H1 (cell line): ENCODE measurements at regions not wholly inside any gene's neighbourhood (a gene's known extent, or its start where the extent isn't known, plus 50 kb on each side); places are given as distances from the start of the nearest gene placed in this dataset.

Experiments
- CTCF ChIA-PET: fragments of 300-600 bp; sonication (Branson Sonifier 250); formaldehyde crosslinking; loops from one replicate; lab custom pipeline; 2021; ENCODE audit not compliant: partially characterized antibody; lab: Charles Lee
- POLR2A ChIA-PET: fragments of 300-600 bp; sonication (Branson Sonifier 250); formaldehyde crosslinking; loops from one replicate; lab custom pipeline; 2021; ENCODE audit warnings: inconsistent platforms; ENCODE audit not compliant: partially characterized antibody; lab: Charles Lee
- DNase-seq, 2 experiments: peaks; one replicate each; pipeline versions ENCODE4 v3.0.0 to v3.0.0-alpha.2; 2010 to 2022; ENCODE audit warnings: low spot score in 2 of 2, low read depth in 1 of 2, mixed read lengths in 1 of 2
- FAIRE-seq: peaks from 2 replicates; lab custom pipeline; 2011; peaks lifted over from hg19 to GRCh38; lab: Jason Lieb, UNC
- H2AFZ ChIP-seq: 2 replicates; pipeline ENCODE4 v1.8.1; 2012; ENCODE audit warnings: low read length, inconsistent platforms
- H2AK5ac ChIP-seq: 2 replicates; pipeline ENCODE4 v1.6.1; 2013; ENCODE audit warnings: low read depth, low read length
- H2BK120ac ChIP-seq: replicated peaks from 2 replicates; pipeline ENCODE3; 2013; ENCODE audit warnings: low read depth, low read length, inconsistent platforms
- H2BK12ac ChIP-seq: 2 replicates; pipeline ENCODE4 v1.6.1; 2013; ENCODE audit warnings: low read depth, low read length
- H2BK15ac ChIP-seq: 2 replicates; pipeline ENCODE4 v1.6.1; 2013; ENCODE audit warnings: low read length
- H2BK20ac ChIP-seq: 2 replicates; pipeline ENCODE4 v1.6.1; 2013; ENCODE audit warnings: low read length
- H2BK5ac ChIP-seq: 2 replicates; pipeline ENCODE4 v1.6.1; 2013; ENCODE audit warnings: low read depth, low read length
- H3K14ac ChIP-seq: 2 replicates; pipeline ENCODE4 v1.6.1; 2013; ENCODE audit warnings: inconsistent platforms; ENCODE audit not compliant: insufficient read length
- H3K18ac ChIP-seq: 2 replicates; pipeline ENCODE4 v1.6.1; 2013; ENCODE audit warnings: low read length; ENCODE audit errors: extremely low read depth
- H3K23ac ChIP-seq: 2 replicates; pipeline ENCODE4 v1.6.1; 2013; ENCODE audit warnings: inconsistent platforms; ENCODE audit not compliant: insufficient read length
- H3K23me2 ChIP-seq: 2 replicates; pipeline ENCODE4 v1.6.1; 2013; ENCODE audit warnings: low read depth, low read length
- H3K27ac ChIP-seq: 2 replicates; pipeline ENCODE4 v1.6.1; 2011; ENCODE audit warnings: low read depth, low read length, inconsistent platforms
- H3K27me3 ChIP-seq, 4 experiments: replicated peaks in 1 of 4; 1 replicate in 1 of 4; 2 replicates in 3 of 4; pipeline versions ENCODE4 v1.6.1 to v1.8.1; 2011 to 2013; ENCODE audit warnings: low read length in 3 of 4, mild to moderate bottlenecking in 3 of 4, inconsistent platforms in 2 of 4, mixed read lengths in 2 of 4, moderate library complexity in 1 of 4; ENCODE audit not compliant: control insufficient read depth in 3 of 4, insufficient read depth in 3 of 4; ENCODE audit errors: extremely low read depth in 1 of 4
- H3K36me3 ChIP-seq, 4 experiments: 2 replicates each; pipeline versions ENCODE4 v1.6.1 to v1.8.1; 2011 to 2013; ENCODE audit warnings: mild to moderate bottlenecking in 4 of 4, low read length in 3 of 4, moderate library complexity in 2 of 4, control low read depth in 1 of 4, inconsistent platforms in 1 of 4; ENCODE audit not compliant: insufficient read depth in 4 of 4, control insufficient read depth in 2 of 4
- H3K4ac ChIP-seq: replicated peaks from 2 replicates; pipeline ENCODE3; 2013; ENCODE audit warnings: low read length, low read depth, mixed read lengths, inconsistent platforms; ENCODE audit not compliant: insufficient read length
- H3K4me1 ChIP-seq, 4 experiments: replicated peaks in 1 of 4; 1 replicate in 1 of 4; 2 replicates in 3 of 4; pipeline versions ENCODE4 v1.6.1 to v1.8.1; 2011 to 2013; ENCODE audit warnings: low read length in 3 of 4, inconsistent platforms in 2 of 4, mixed read lengths in 1 of 4; ENCODE audit not compliant: insufficient read depth in 4 of 4, control insufficient read depth in 3 of 4
- H3K4me2 ChIP-seq, 2 experiments: 2 replicates each; pipeline versions ENCODE4 v1.6.1 to v1.8.1; 2011 to 2013; ENCODE audit warnings: low read depth in 2 of 2, low read length in 2 of 2, control low read depth in 1 of 2, inconsistent platforms in 1 of 2, mild to moderate bottlenecking in 1 of 2; ENCODE audit not compliant: insufficient read depth in 1 of 2
- H3K4me3 ChIP-seq, 4 experiments: fragments of 200-600, 300-600 bp in 1 of 4; sonication (generic), shearing (Covaris generic), sonication (Bioruptor Twin) in 1 of 4; 2 replicates each; pipeline versions ENCODE4 v1.5.1 to v1.8.1; 2011 to 2016; ENCODE audit warnings: low read length in 4 of 4, low read depth in 3 of 4, control low read depth in 2 of 4, inconsistent platforms in 2 of 4, mild to moderate bottlenecking in 2 of 4, mixed read lengths in 1 of 4, moderate library complexity in 1 of 4; ENCODE audit not compliant: insufficient read depth in 2 of 4; ENCODE audit errors: extremely low read depth in 1 of 4
- H3K56ac ChIP-seq: replicated peaks from 2 replicates; pipeline ENCODE3; 2013; ENCODE audit warnings: low read depth, mild to moderate bottlenecking, mixed read lengths, low read length, inconsistent platforms; ENCODE audit not compliant: insufficient read length
- H3K79me1 ChIP-seq: 2 replicates; pipeline ENCODE4 v1.6.1; 2013; ENCODE audit warnings: low read depth, low read length, control low read depth
- H3K79me2 ChIP-seq, 2 experiments: 2 replicates each; pipeline versions ENCODE4 v1.6.1 to v1.8.1; 2012 to 2013; ENCODE audit warnings: low read length in 2 of 2, mild to moderate bottlenecking in 2 of 2, inconsistent platforms in 1 of 2; ENCODE audit not compliant: insufficient read depth in 2 of 2, control insufficient read depth in 1 of 2
- H3K9ac ChIP-seq, 4 experiments: replicated peaks in 1 of 4; 1 replicate in 1 of 4; 2 replicates in 3 of 4; pipeline versions ENCODE4 v1.6.1 to v1.8.1; 2011 to 2013; ENCODE audit warnings: low read depth in 3 of 4, low read length in 3 of 4, control low read depth in 2 of 4, mild to moderate bottlenecking in 2 of 4, moderate library complexity in 2 of 4, inconsistent platforms in 1 of 4; ENCODE audit errors: extremely low read depth in 1 of 4
- H3K9me3 ChIP-seq, 2 experiments: 2 replicates each; pipeline versions ENCODE4 v1.6.1 to v1.8.1; 2012 to 2013; ENCODE audit warnings: mild to moderate bottlenecking in 2 of 2, moderate library complexity in 2 of 2, control low read depth in 1 of 2, inconsistent platforms in 1 of 2, low read depth in 1 of 2, low read length in 1 of 2, mixed read lengths in 1 of 2; ENCODE audit not compliant: insufficient read depth in 2 of 2
- H4K20me1 ChIP-seq, 2 experiments: replicated peaks in 1 of 2; 2 replicates each; pipeline versions ENCODE3 to v1.8.1; 2011 to 2013; ENCODE audit warnings: inconsistent platforms in 2 of 2, low read length in 2 of 2, mild to moderate bottlenecking in 1 of 2; ENCODE audit not compliant: insufficient read depth in 2 of 2, control insufficient read depth in 1 of 2
- H4K5ac ChIP-seq: 2 replicates; pipeline ENCODE4 v1.6.1; 2013; ENCODE audit warnings: low read length, low read depth, mixed read lengths, inconsistent platforms; ENCODE audit not compliant: insufficient read length
- H4K8ac ChIP-seq: 2 replicates; pipeline ENCODE4 v1.8.0; 2013; ENCODE audit warnings: mild to moderate bottlenecking, moderate library complexity, low read length, inconsistent platforms; ENCODE audit not compliant: insufficient read depth; ENCODE audit errors: extremely low read depth
- H4K91ac ChIP-seq: replicated peaks from 2 replicates; pipeline ENCODE3; 2013; ENCODE audit warnings: low read length, mixed read lengths, inconsistent platforms; ENCODE audit not compliant: insufficient read length
- CREB1 ChIP-seq: IDR thresholded peaks from 2 replicates; pipeline ENCODE4 v1.6.1; 2012; ENCODE audit warnings: inconsistent platforms
- EP300 ChIP-seq, 2 experiments: IDR thresholded peaks; 1 replicate in 1 of 2; 2 replicates in 1 of 2; pipeline ENCODE4 v1.6.1; 2011 to 2012; ENCODE audit warnings: low read depth in 2 of 2, low read length in 2 of 2, mild to moderate bottlenecking in 2 of 2, borderline replicate concordance in 1 of 2, inconsistent platforms in 1 of 2, moderate library complexity in 1 of 2
- HDAC6 ChIP-seq: IDR thresholded peaks from one replicate; pipeline ENCODE4 v1.7.1; 2012; ENCODE audit warnings: low read depth, mild to moderate bottlenecking, inconsistent platforms, low read length, moderate library complexity
- KDM5A ChIP-seq: fragments of 200-600 bp; IDR thresholded peaks from 2 replicates; pipeline ENCODE4 v1.7.1; 2012; ENCODE audit warnings: mild to moderate bottlenecking, low read length, inconsistent platforms, mixed read lengths
- NANOG ChIP-seq: IDR thresholded peaks from 2 replicates; pipeline ENCODE4 v1.6.1; 2011; ENCODE audit warnings: low read length, low read depth, mild to moderate bottlenecking, inconsistent platforms; ENCODE audit not compliant: insufficient read depth, poor library complexity, severe bottlenecking
- SIN3A ChIP-seq, 2 experiments: IDR thresholded peaks in 1 of 2; conservative IDR thresholded peaks in 1 of 2; 2 replicates each; pipeline ENCODE4 v1.6.1; 2011 to 2012; ENCODE audit warnings: low read length in 2 of 2, improper control_type of control experiment in 1 of 2, low read depth in 1 of 2, mild to moderate bottlenecking in 1 of 2
- SIRT6 ChIP-seq: IDR thresholded peaks from one replicate; pipeline ENCODE4 v1.7.1; 2012; ENCODE audit warnings: low read length, inconsistent platforms
- SP4 ChIP-seq: IDR thresholded peaks from 2 replicates; pipeline ENCODE4 v1.6.1; 2012; ENCODE audit warnings: low read length, inconsistent platforms
- SUZ12 ChIP-seq: fragments of 200-600 bp; sonication (generic); IDR thresholded peaks from 2 replicates; pipeline ENCODE4 v1.6.1; 2012; ENCODE audit warnings: mild to moderate bottlenecking, inconsistent platforms, low read length, moderate library complexity, mixed read lengths
- TAF7 ChIP-seq: optimal IDR thresholded peaks from 2 replicates; pipeline ENCODE3; 2011; ENCODE audit warnings: low read depth, mild to moderate bottlenecking, inconsistent platforms, low read length, moderate library complexity, borderline replicate concordance
- TBP ChIP-seq: IDR thresholded peaks from 2 replicates; pipeline ENCODE4 v1.6.1; 2011; ENCODE audit warnings: low read depth, low read length, improper control_type of control experiment
- ZNF274 ChIP-seq: IDR thresholded peaks from 2 replicates; pipeline ENCODE4 v1.7.0; 2012; ENCODE audit warnings: low read length, borderline replicate concordance; ENCODE audit errors: extremely low read depth
- WGBS, 2 experiments: shearing (Covaris generic) in 1 of 2; methylation state at CpG; one replicate each; pipeline versions ENCODE4 v1.1.6 to v1.1.7; 2013 to 2015; ENCODE audit warnings: low lambda C conversion rate in 2 of 2, mixed read lengths in 2 of 2, inconsistent platforms in 1 of 2, low coverage in 1 of 2, missing lambda C conversion rate in 1 of 2; ENCODE audit not compliant: insufficient replicate concordance in 2 of 2, insufficient coverage in 1 of 2, insufficient read length in 1 of 2; ENCODE audit errors: extremely low coverage in 1 of 2, missing lambda C conversion rate in 1 of 2; 5-methylcytosine and 5-hydroxymethylcytosine counted together

GRCh38 chr7:121456015-121456414, 59.9 kb upstream of the FAM3C start:
- WGBS, 2 experiments, result 74% methylated on average over 1 of the region's 1 CpG; no CpG with 5 or more reads in 1 of the 2 experiments
- no peak for TF ChIP-seq TAF7
- TF ChIP-seq NANOG, result no peak
- no peak for TF ChIP-seq HDAC6
- TF ChIP-seq CREB1, result no peak
- TF ChIP-seq EP300 (IDR thresholded peaks at IDR 0.05; ENCODE audit: borderline replicate concordance in 1 of 2, low read depth in 2 of 2, low read length in 2 of 2), result no peak
- no peak for TF ChIP-seq SUZ12
- no peak for TF ChIP-seq SIRT6
- TF ChIP-seq SIN3A (conservative IDR thresholded peaks at IDR 0.05 in 1 of 2, IDR thresholded peaks at IDR 0.05 in 1 of 2; ENCODE audit: low read depth in 1 of 2, low read length in 2 of 2), result no peak
- TF ChIP-seq SP4, result no peak
- no peak for TF ChIP-seq ZNF274
- TF ChIP-seq TBP, result no peak
- no peak for TF ChIP-seq KDM5A

More at GRCh38 chr7:121456015-121456414, 59.9 kb upstream of the FAM3C start:
- Histone ChIP-seq H3K14ac (no peak overlapping the region), H3K4me2 (no peak overlapping the region), H3K18ac (peak overlapping the region; percentile 51; the same call in 1 of the 2 replicates), H4K20me1 (no peaks in the 10 kb centered on the region), H2AK5ac (no peak overlapping the region), H2AFZ (peak overlapping the region; percentile 22; the same call in 1 of the 2 replicates), H4K8ac (no peak overlapping the region), H2BK15ac (peak overlapping the region; percentile 32; the same call in 1 of the 2 replicates), H3K9ac (no peak overlapping the region), H4K5ac (no peak overlapping the region), H4K91ac (peak overlapping the region; percentile 20), H3K9me3 (no peaks in the 10 kb centered on the region; a peak in 1 of 4 replicates), H2BK20ac (no peak overlapping the region), H3K27ac (no peak overlapping the region), H2BK5ac (no peak overlapping the region), H2BK120ac (no peak overlapping the region), H3K27me3 (no peaks in the 10 kb centered on the region), H3K4me1 (peaks cover 0 to 9% (median 2%) of the 10 kb centered on the region in 4 experiments; a peak in 2 of 7 replicates), H2BK12ac (0 out of 2 replicates have a peak overlapping the region, but pooled peaks have one; percentile 32), H3K4me3 (no peak overlapping the region), H3K79me1 (no peaks in the 10 kb centered on the region), H3K23ac (no peak overlapping the region), H3K36me3 (no peaks in the 10 kb centered on the region), H3K4ac (no peak overlapping the region), H3K23me2 (no peaks in the 10 kb centered on the region), H3K56ac (no peak overlapping the region), H3K79me2 (no peaks in the 10 kb centered on the region)
- DNase-seq (no peak), FAIRE-seq (no peak)
- POLR2A ChIA-PET, result no interaction called here
- CTCF ChIA-PET, result interaction anchor here (0.7 to 1.7 kb wide), 3 partner anchors 18 to 68 kb away, joined by 3 to 4 read pairs (median 4); no protein-coding TSS in a partner anchor
